ENCODE measurements at regions not wholly inside any gene's neighbourhood (a gene's known extent, or its start where the extent isn't known, plus 50 kb on each side); places are given as distances from the start of the nearest gene placed in this dataset.
A peak's percentile ranks its signal among the peaks of the same experiment; 100 is the strongest.

- Histone ChIP-seq H3K27me3 (no peaks in the 10 kb centered on the region), H3K27ac (no peak overlapping the region), H3K4me3 (no peak overlapping the region), H3K36me3 (no peaks in the 10 kb centered on the region), H3K9me3 (no peaks in the 10 kb centered on the region), H3K4me1 (no peaks in the 10 kb centered on the region)
- no peak for TF ChIP-seq POLR2A (IDR thresholded peaks at IDR 0.05)
- no peak for TF ChIP-seq CTCF (IDR thresholded peaks at IDR 0.05)
- no peak for DNase-seq
- intact Hi-C loops (cut with DNase I; ENCODE audit: low total_unique reads) = no loop called here
Measured at GRCh38 chr13:107217251-107217650, 649.3 kb upstream of the ARGLU1 start.

GRCh38 chr13:107216046-107216755, 648.3 kb upstream of the ARGLU1 start:
- intact Hi-C loops (cut with DNase I; ENCODE audit: low total_unique reads) = no loop called here

DNA sequence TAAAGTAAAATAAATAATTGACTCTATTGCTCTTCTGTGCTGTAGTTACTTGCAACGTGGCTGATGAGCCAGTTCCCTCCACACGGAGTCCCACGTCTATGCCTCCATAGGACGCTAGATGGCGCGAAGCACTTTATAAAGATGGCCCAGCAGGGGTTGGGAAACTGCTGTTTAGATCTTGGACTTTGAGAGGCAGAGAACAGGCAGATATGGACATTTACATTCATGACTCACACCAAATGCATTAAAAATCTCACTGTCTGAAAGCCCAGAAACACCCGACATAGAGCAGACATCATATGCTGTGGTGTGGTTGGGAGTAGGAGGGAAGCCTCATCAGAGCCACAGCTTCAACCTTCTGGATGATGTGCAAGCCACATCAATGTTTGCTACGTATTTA, 643.1 kb upstream of the ARGLU1 start:
- Histone ChIP-seq H3K9me3 (no peaks in the 10 kb centered on the region), H3K27me3 (no peaks in the 10 kb centered on the region), H3K4me1 (no peaks in the 10 kb centered on the region), H3K36me3 (no peaks in the 10 kb centered on the region), H3K4me3 (no peak overlapping the region), H3K27ac (no peak overlapping the region)
- DNase-seq = peak; percentile 65 to 69
- intact Hi-C loops (cut with DNase I; ENCODE audit: low total_unique reads) = no loop called here
- TF ChIP-seq CTCF (IDR thresholded peaks at IDR 0.05) (peak; percentile 69 to 83 (median 78)), POLR2A (IDR thresholded peaks at IDR 0.05) (no peak)

More at GRCh38 chr13:107216046-107216755, 648.3 kb upstream of the ARGLU1 start:
- H3K4me1 ChIP-seq = no peaks in the 10 kb centered on the region
- H3K4me3 ChIP-seq = no peak overlapping the region
- H3K27ac ChIP-seq = no peak overlapping the region
- H3K27me3 ChIP-seq = no peaks in the 10 kb centered on the region
- no peaks in the 10 kb centered on the region for H3K36me3 ChIP-seq
- no peaks in the 10 kb centered on the region for H3K9me3 ChIP-seq
- no peak for DNase-seq
- no peak for TF ChIP-seq CTCF (IDR thresholded peaks at IDR 0.05)
- no peak for TF ChIP-seq POLR2A (IDR thresholded peaks at IDR 0.05)

DNA sequence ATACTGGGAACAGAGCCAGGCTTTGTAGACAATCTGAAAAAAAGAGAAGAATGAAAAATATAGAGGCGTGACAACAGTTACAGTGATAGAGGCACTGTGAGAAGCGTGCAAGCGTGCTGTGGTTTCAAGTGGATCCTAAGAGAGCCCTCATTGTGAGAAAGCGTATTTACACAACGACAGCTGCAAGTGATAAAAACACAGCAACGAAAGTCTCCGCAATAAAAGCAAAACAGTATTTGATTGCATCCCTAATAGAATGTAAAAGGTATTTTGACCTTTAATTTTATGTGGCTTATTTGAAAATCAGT, 642.7 kb upstream of the ARGLU1 start:
- Histone ChIP-seq H3K27ac (peak overlapping the region in 1 of 2 donors; percentile 59), H3K36me3 (no peaks in the 10 kb centered on the region), H3K27me3 (no peaks in the 10 kb centered on the region), H3K9me3 (no peaks in the 10 kb centered on the region), H3K4me3 (peak overlapping the region in 1 of 2 donors; percentile 2), H3K4me1 (no peaks in the 10 kb centered on the region)
- DNase-seq = no peak
- intact Hi-C loops (cut with DNase I; ENCODE audit: low total_unique reads) = no loop called here
- no peak for TF ChIP-seq POLR2A (IDR thresholded peaks at IDR 0.05)
- TF ChIP-seq CTCF (IDR thresholded peaks at IDR 0.05) = no peak

GRCh38 chr13:107209824-107210722, 642.1 kb upstream of the ARGLU1 start:
- no peaks in the 10 kb centered on the region for H3K9me3 ChIP-seq
- peak overlapping the region in 1 of 2 donors; percentile 2 for H3K4me3 ChIP-seq
- no peak for DNase-seq
- intact Hi-C loops (cut with DNase I; ENCODE audit: low total_unique reads) = no loop called here
- H3K27me3 ChIP-seq = no peaks in the 10 kb centered on the region
- no peak for TF ChIP-seq CTCF (IDR thresholded peaks at IDR 0.05)
- no peak for TF ChIP-seq POLR2A (IDR thresholded peaks at IDR 0.05)
- H3K4me1 ChIP-seq = no peaks in the 10 kb centered on the region
- H3K36me3 ChIP-seq = no peaks in the 10 kb centered on the region
- H3K27ac ChIP-seq = peak overlapping the region in 1 of 2 donors; percentile 59
